ENCODE measurements at regions not wholly inside any gene's neighbourhood (a gene's known extent, or its start where the extent isn't known, plus 50 kb on each side); places are given as distances from the start of the nearest gene placed in this dataset.
"Not testable (repeated sequence)": the region's sequence is repeated elsewhere in the genome, so short reads cannot be mapped to it uniquely, and the experiment has no call there.

DNA sequence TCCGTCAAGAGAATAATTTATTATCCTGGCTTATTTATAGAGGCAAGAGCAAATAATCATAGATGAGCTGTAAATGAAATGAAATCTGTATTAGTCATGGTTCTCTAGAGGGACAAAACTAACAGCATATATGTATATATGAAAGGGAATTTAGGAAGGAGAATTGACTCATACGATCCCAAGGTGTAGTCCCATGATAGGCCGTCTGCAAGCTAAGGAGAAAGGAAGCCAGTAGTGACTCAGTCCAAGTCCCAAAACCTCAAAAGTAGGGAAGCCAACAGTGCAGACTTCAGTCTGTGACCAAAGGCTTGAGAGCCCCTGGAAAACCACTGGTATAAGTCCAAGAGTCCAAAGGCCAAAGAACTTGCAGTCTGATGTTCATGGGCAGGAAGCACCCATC lies 515.9 kb upstream of the CYLC2 start:
- Histone ChIP-seq H3K27ac (no peak overlapping the region), H3K4me1 (no peaks in the 10 kb centered on the region), H3K4me3 (no peak overlapping the region), H3K36me3 (no peaks in the 10 kb centered on the region), H3K27me3 (no peaks in the 10 kb centered on the region), H3K9me3 (no peaks in the 10 kb centered on the region)
- DNase-seq, result no peak
- TF ChIP-seq CTCF (IDR thresholded peaks at IDR 0.05), result no peak
- intact Hi-C loops (cut with DNase I; ENCODE audit: low total_unique reads), result no loop called here

GRCh38 chr9:102474357-102474756 lies 520.8 kb upstream of the CYLC2 start:
- no peaks in the 10 kb centered on the region for H3K27me3 ChIP-seq
- intact Hi-C loops (cut with DNase I; ENCODE audit: low total_unique reads), result no loop called here
- no peak overlapping the region for H3K4me3 ChIP-seq
- H3K27ac ChIP-seq, result no peak overlapping the region
- no peaks in the 10 kb centered on the region for H3K36me3 ChIP-seq
- no peaks in the 10 kb centered on the region for H3K4me1 ChIP-seq
- DNase-seq, result no peak
- no peaks in the 10 kb centered on the region for H3K9me3 ChIP-seq
- TF ChIP-seq CTCF (IDR thresholded peaks at IDR 0.05), result no peak

GRCh38 chr9:102469430-102469829 lies 525.7 kb upstream of the CYLC2 start:
- H3K36me3 ChIP-seq, result not testable (repeated sequence)

GRCh38 chr9:102461156-102461819 lies 533.8 kb upstream of the CYLC2 start:
- TF ChIP-seq CTCF (IDR thresholded peaks at IDR 0.05), result no peak
- DNase-seq, result no peak
- no peak overlapping the region for H3K27ac ChIP-seq

More at GRCh38 chr9:102469430-102469829, 525.7 kb upstream of the CYLC2 start:
- H3K4me3 ChIP-seq; H3K4me1 ChIP-seq; H3K27ac ChIP-seq; DNase-seq; H3K9me3 ChIP-seq; H3K27me3 ChIP-seq; intact Hi-C loops (cut with DNase I; ENCODE audit: low total_unique reads): not testable (repeated sequence)

GRCh38 chr9:102459828-102460227 lies 535.3 kb upstream of the CYLC2 start:
- Histone ChIP-seq H3K4me3 (no peak overlapping the region), H3K9me3 (no peaks in the 10 kb centered on the region), H3K27ac (no peak overlapping the region), H3K27me3 (no peaks in the 10 kb centered on the region), H3K4me1 (no peaks in the 10 kb centered on the region), H3K36me3 (no peaks in the 10 kb centered on the region)
- no peak for DNase-seq
- intact Hi-C loops (cut with DNase I; ENCODE audit: low total_unique reads), result no loop called here
- no peak for TF ChIP-seq CTCF (IDR thresholded peaks at IDR 0.05)

More at GRCh38 chr9:102461156-102461819, 533.8 kb upstream of the CYLC2 start:
- H3K9me3 ChIP-seq, result no peaks in the 10 kb centered on the region
- H3K36me3 ChIP-seq, result no peaks in the 10 kb centered on the region
- H3K4me1 ChIP-seq, result no peaks in the 10 kb centered on the region
- no peaks in the 10 kb centered on the region for H3K27me3 ChIP-seq
- H3K4me3 ChIP-seq, result no peak overlapping the region
- intact Hi-C loops (cut with DNase I; ENCODE audit: low total_unique reads), result no loop called here

GRCh38 chr9:102456562-102456961 lies 538.6 kb upstream of the CYLC2 start:
- H3K27ac ChIP-seq, result no peak overlapping the region
- H3K27me3 ChIP-seq, result no peaks in the 10 kb centered on the region
- no peak for TF ChIP-seq CTCF (IDR thresholded peaks at IDR 0.05)
- H3K4me3 ChIP-seq, result no peak overlapping the region
- no peaks in the 10 kb centered on the region for H3K9me3 ChIP-seq
- intact Hi-C loops (cut with DNase I; ENCODE audit: low total_unique reads), result no loop called here
- no peaks in the 10 kb centered on the region for H3K4me1 ChIP-seq
- no peaks in the 10 kb centered on the region for H3K36me3 ChIP-seq
- DNase-seq, result no peak

Measured in tibial artery (tissue), 4 donors.